CD4-positive, CD25-positive, alpha-beta regulatory T cell (primary cell): ENCODE measurements at regions not wholly inside any gene's neighbourhood (a gene's known extent, or its start where the extent isn't known, plus 50 kb on each side); places are given as distances from the start of the nearest gene placed in this dataset.

Source experiments
- ATAC-seq, 2 donors: fragments of 150-1000 bp; cut with Tn5 transposase; one replicate each; pipeline ENCODE4 v1.10.0; 2021; ENCODE audit warnings: low read depth in 2 of 2, moderate number of reproducible peaks in 2 of 2, moderate library complexity in 1 of 2
- DNase-seq, 3 donors: peaks; one replicate each; pipeline versions ENCODE4 v3.0.0 to v3.0.0-alpha.2; 2012 to 2022; ENCODE audit warnings: mixed read lengths in 1 of 3
- H3K27ac ChIP-seq: one replicate; pipeline ENCODE4 v1.7.0; 2013; ENCODE audit warnings: mild to moderate bottlenecking, low read length; ENCODE audit not compliant: insufficient read depth, poor library complexity, severe bottlenecking
- H3K27me3 ChIP-seq: one replicate; pipeline ENCODE4 v1.7.0; 2013; ENCODE audit warnings: low read length; ENCODE audit not compliant: control insufficient read depth, insufficient read depth
- H3K36me3 ChIP-seq: one replicate; pipeline ENCODE4 v1.7.0; 2013; ENCODE audit warnings: mild to moderate bottlenecking, low read length, moderate library complexity; ENCODE audit not compliant: control insufficient read depth, insufficient read depth
- H3K4me1 ChIP-seq: 2 replicates; pipeline ENCODE4 v1.7.0; 2013; ENCODE audit warnings: mild to moderate bottlenecking, low read length; ENCODE audit not compliant: insufficient read depth, control insufficient read depth, poor library complexity, severe bottlenecking
- H3K4me3 ChIP-seq: one replicate; pipeline ENCODE4 v1.7.0; 2013; ENCODE audit warnings: low read depth, mild to moderate bottlenecking, low read length, moderate library complexity
- H3K9me3 ChIP-seq, 2 experiments: 1 replicate in 1 of 2; 2 replicates in 1 of 2; pipeline ENCODE4 v1.7.0; 2013; ENCODE audit warnings: low read length in 2 of 2, mild to moderate bottlenecking in 1 of 2, moderate library complexity in 1 of 2; ENCODE audit not compliant: control insufficient read depth in 2 of 2
- H3K27ac Mint-ChIP-seq, 3 donors: one replicate each; pipeline ENCODE4 v1.8.0; 2020 to 2022; ENCODE audit warnings: mild to moderate bottlenecking in 3 of 3, mixed read lengths in 3 of 3, moderate library complexity in 2 of 3
- H3K27me3 Mint-ChIP-seq: one replicate; pipeline ENCODE4 v1.8.0; 2022; ENCODE audit warnings: mild to moderate bottlenecking, mixed read lengths
- H3K36me3 Mint-ChIP-seq: one replicate; pipeline ENCODE4 v1.8.0; 2020; ENCODE audit warnings: mixed read lengths
- H3K4me1 Mint-ChIP-seq, 4 donors: one replicate each; pipeline ENCODE4 v1.8.0; 2020 to 2022; ENCODE audit warnings: mixed read lengths in 4 of 4, mild to moderate bottlenecking in 1 of 4
- H3K4me3 Mint-ChIP-seq, 4 donors: one replicate each; pipeline ENCODE4 v1.8.0; 2020 to 2022; ENCODE audit warnings: mild to moderate bottlenecking in 4 of 4, mixed read lengths in 4 of 4, moderate library complexity in 3 of 4
- H3K9me3 Mint-ChIP-seq, 7 donors: one replicate each; pipeline ENCODE4 v1.8.0; 2020 to 2022; ENCODE audit warnings: mixed read lengths in 7 of 7, mild to moderate bottlenecking in 3 of 7, moderate library complexity in 2 of 7

- H3K9me3 Mint-ChIP-seq, result peaks cover 0 to 6% (median 0%) of the 10 kb centered on the region in 7 donors
- no peak overlapping the region for H3K4me3 Mint-ChIP-seq
- ATAC-seq, result no peak
These were observed 247.6 kb upstream of the TSHZ2 start for GRCh38 chr20:52724541-52724940.

GRCh38 chr20:52722926-52723688 is 249.1 kb upstream of the TSHZ2 start:
- Histone ChIP-seq H3K36me3 (no peaks in the 10 kb centered on the region), H3K9me3 (no peaks in the 10 kb centered on the region), H3K4me1 (no peaks in the 10 kb centered on the region), H3K27me3 (no peaks in the 10 kb centered on the region), H3K27ac (no peak overlapping the region), H3K4me3 (no peak overlapping the region)
- Mint-ChIP-seq H3K4me1 (no peaks in the 10 kb centered on the region), H3K36me3 (no peaks in the 10 kb centered on the region), H3K4me3 (no peak overlapping the region), H3K9me3 (peaks cover 0 to 2% (median 0%) of the 10 kb centered on the region in 7 donors), H3K27me3 (no peaks in the 10 kb centered on the region), H3K27ac (no peak overlapping the region)
- no peak for ATAC-seq
- no peak for DNase-seq

More at GRCh38 chr20:52724541-52724940, 247.6 kb upstream of the TSHZ2 start:
- no peak overlapping the region for H3K27ac Mint-ChIP-seq
- Histone ChIP-seq H3K4me3 (no peak overlapping the region), H3K4me1 (no peaks in the 10 kb centered on the region), H3K27me3 (no peaks in the 10 kb centered on the region), H3K9me3 (peaks cover 0 to 2% of the 10 kb centered on the region in 2 experiments), H3K27ac (no peak overlapping the region), H3K36me3 (no peaks in the 10 kb centered on the region)
- no peaks in the 10 kb centered on the region for H3K36me3 Mint-ChIP-seq
- DNase-seq, result no peak
- H3K4me1 Mint-ChIP-seq, result no peaks in the 10 kb centered on the region
- no peaks in the 10 kb centered on the region for H3K27me3 Mint-ChIP-seq

- no peaks in the 10 kb centered on the region for H3K4me1 Mint-ChIP-seq
- no peak overlapping the region for H3K27ac Mint-ChIP-seq
- Histone ChIP-seq H3K9me3 (no peaks in the 10 kb centered on the region), H3K27me3 (no peaks in the 10 kb centered on the region), H3K27ac (no peak overlapping the region), H3K36me3 (no peaks in the 10 kb centered on the region), H3K4me1 (no peaks in the 10 kb centered on the region), H3K4me3 (no peak overlapping the region)
- DNase-seq, result no peak
- no peaks in the 10 kb centered on the region for H3K36me3 Mint-ChIP-seq
- peaks cover 23% of the 10 kb centered on the region for H3K27me3 Mint-ChIP-seq
- no peak for ATAC-seq
- H3K9me3 Mint-ChIP-seq, result peaks cover 0 to 5% (median 2%) of the 10 kb centered on the region in 7 donors
- no peak overlapping the region for H3K4me3 Mint-ChIP-seq
These were observed 264.0 kb upstream of the TSHZ2 start for GRCh38 chr20:52708137-52708536.

- Mint-ChIP-seq H3K27ac (no peak overlapping the region), H3K4me1 (no peaks in the 10 kb centered on the region), H3K36me3 (no peaks in the 10 kb centered on the region), H3K27me3 (peaks cover 23% of the 10 kb centered on the region), H3K9me3 (peaks cover 0 to 5% (median 2%) of the 10 kb centered on the region in 7 donors), H3K4me3 (no peak overlapping the region)
- ATAC-seq (no peak), DNase-seq (no peak)
- Histone ChIP-seq H3K36me3 (no peaks in the 10 kb centered on the region), H3K27ac (no peak overlapping the region), H3K9me3 (no peaks in the 10 kb centered on the region), H3K4me3 (no peak overlapping the region), H3K4me1 (no peaks in the 10 kb centered on the region), H3K27me3 (no peaks in the 10 kb centered on the region)
These were observed 267.6 kb upstream of the TSHZ2 start for GRCh38 chr20:52704553-52704952.

- no peaks in the 10 kb centered on the region for H3K9me3 ChIP-seq
- no peak overlapping the region for H3K4me3 ChIP-seq
- Mint-ChIP-seq H3K4me3 (no peak overlapping the region), H3K27ac (no peak overlapping the region), H3K36me3 (no peaks in the 10 kb centered on the region), H3K9me3 (peaks cover 0 to 4% (median 0%) of the 10 kb centered on the region in 7 donors), H3K27me3 (no peaks in the 10 kb centered on the region), H3K4me1 (no peaks in the 10 kb centered on the region)
- no peaks in the 10 kb centered on the region for H3K36me3 ChIP-seq
- ATAC-seq, result no peak
- no peak overlapping the region for H3K27ac ChIP-seq
- H3K27me3 ChIP-seq, result no peaks in the 10 kb centered on the region
- DNase-seq, result no peak
- no peaks in the 10 kb centered on the region for H3K4me1 ChIP-seq
These were observed 283.8 kb upstream of the TSHZ2 start for GRCh38 chr20:52688345-52688744.

GRCh38 chr20:52684905-52685304 is 287.3 kb upstream of the TSHZ2 start:
- Histone ChIP-seq H3K27ac (no peak overlapping the region), H3K9me3 (no peaks in the 10 kb centered on the region), H3K4me1 (no peaks in the 10 kb centered on the region), H3K36me3 (no peaks in the 10 kb centered on the region), H3K27me3 (no peaks in the 10 kb centered on the region), H3K4me3 (no peak overlapping the region)
- Mint-ChIP-seq H3K4me3 (no peak overlapping the region), H3K27me3 (peaks cover 4% of the 10 kb centered on the region), H3K27ac (no peak overlapping the region), H3K36me3 (no peaks in the 10 kb centered on the region), H3K4me1 (no peaks in the 10 kb centered on the region), H3K9me3 (peaks cover 0 to 9% (median 3%) of the 10 kb centered on the region in 7 donors)
- no peak for DNase-seq
- ATAC-seq, result no peak

- Histone ChIP-seq H3K36me3 (no peaks in the 10 kb centered on the region), H3K27me3 (no peaks in the 10 kb centered on the region), H3K9me3 (no peaks in the 10 kb centered on the region), H3K27ac (no peak overlapping the region), H3K4me1 (no peaks in the 10 kb centered on the region), H3K4me3 (no peak overlapping the region)
- H3K27me3 Mint-ChIP-seq, result peaks cover 10% of the 10 kb centered on the region
- ATAC-seq (no peak), DNase-seq (no peak)
- no peak overlapping the region for H3K4me3 Mint-ChIP-seq
- H3K9me3 Mint-ChIP-seq, result peaks cover 0 to 8% (median 3%) of the 10 kb centered on the region in 7 donors
- H3K36me3 Mint-ChIP-seq, result no peaks in the 10 kb centered on the region
- H3K27ac Mint-ChIP-seq, result no peak overlapping the region
- no peaks in the 10 kb centered on the region for H3K4me1 Mint-ChIP-seq
These were observed 288.0 kb upstream of the TSHZ2 start for GRCh38 chr20:52684176-52684575.

GRCh38 chr20:52683761-52684160 is 288.4 kb upstream of the TSHZ2 start:
- H3K9me3 Mint-ChIP-seq, result peaks cover 0 to 8% (median 3%) of the 10 kb centered on the region in 7 donors
- Histone ChIP-seq H3K27ac (no peak overlapping the region), H3K9me3 (no peaks in the 10 kb centered on the region), H3K4me1 (no peaks in the 10 kb centered on the region), H3K4me3 (no peak overlapping the region), H3K27me3 (no peaks in the 10 kb centered on the region), H3K36me3 (no peaks in the 10 kb centered on the region)
- no peak for DNase-seq
- H3K27me3 Mint-ChIP-seq, result peaks cover 10% of the 10 kb centered on the region
- ATAC-seq, result no peak
- no peak overlapping the region for H3K4me3 Mint-ChIP-seq
- no peak overlapping the region for H3K27ac Mint-ChIP-seq
- no peaks in the 10 kb centered on the region for H3K36me3 Mint-ChIP-seq
- H3K4me1 Mint-ChIP-seq, result no peaks in the 10 kb centered on the region
